GM18870 (cell line): ENCODE measurements at regions not wholly inside any gene's neighbourhood (a gene's known extent, or its start where the extent isn't known, plus 50 kb on each side); places are given as distances from the start of the nearest gene placed in this dataset.

ENCODE experiments used
- ATAC-seq: cut with Tn5 transposase; IDR thresholded peaks from one replicate; pipeline ENCODE4 v1.9.1; 2021; ENCODE audit warnings: moderate library complexity; ENCODE audit not compliant: unreplicated experiment

GRCh38 chr6:144796070-144796469 lies 510.9 kb downstream of the UTRN start:
- no peak for ATAC-seq

DNA sequence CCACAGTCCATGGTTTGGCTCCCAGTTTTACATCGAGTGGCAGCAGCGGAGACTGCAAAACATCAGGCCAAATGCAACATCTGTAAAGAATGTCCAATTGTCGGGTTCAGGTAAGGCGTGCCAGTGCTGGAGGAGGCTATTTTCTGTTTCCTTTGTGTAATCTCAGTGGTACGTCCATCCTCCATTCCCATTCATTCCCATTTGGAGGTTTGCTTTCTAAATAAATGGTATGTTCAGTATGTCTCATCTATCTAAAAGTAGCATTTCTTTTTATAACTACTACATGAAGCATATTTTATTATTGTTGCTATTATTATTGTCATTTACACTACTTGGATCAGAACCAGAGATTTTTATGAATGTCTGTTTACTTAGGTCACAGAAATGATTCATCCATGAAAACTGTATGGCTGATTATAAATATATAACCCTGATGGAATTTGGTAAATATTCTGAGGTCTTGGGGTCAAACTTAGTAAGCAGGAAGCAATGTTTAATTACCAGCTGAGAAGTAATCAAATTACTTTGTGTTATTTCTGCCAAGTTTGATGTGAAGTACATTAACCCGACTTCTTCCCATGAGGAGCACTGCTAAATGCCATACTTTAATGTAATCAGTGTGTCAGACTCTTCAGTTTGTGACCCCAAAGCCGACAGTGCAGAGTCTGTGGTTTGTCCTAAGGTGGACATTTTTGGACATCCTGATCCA lies 512.9 kb downstream of the UTRN start:
- no peak for ATAC-seq

DNA sequence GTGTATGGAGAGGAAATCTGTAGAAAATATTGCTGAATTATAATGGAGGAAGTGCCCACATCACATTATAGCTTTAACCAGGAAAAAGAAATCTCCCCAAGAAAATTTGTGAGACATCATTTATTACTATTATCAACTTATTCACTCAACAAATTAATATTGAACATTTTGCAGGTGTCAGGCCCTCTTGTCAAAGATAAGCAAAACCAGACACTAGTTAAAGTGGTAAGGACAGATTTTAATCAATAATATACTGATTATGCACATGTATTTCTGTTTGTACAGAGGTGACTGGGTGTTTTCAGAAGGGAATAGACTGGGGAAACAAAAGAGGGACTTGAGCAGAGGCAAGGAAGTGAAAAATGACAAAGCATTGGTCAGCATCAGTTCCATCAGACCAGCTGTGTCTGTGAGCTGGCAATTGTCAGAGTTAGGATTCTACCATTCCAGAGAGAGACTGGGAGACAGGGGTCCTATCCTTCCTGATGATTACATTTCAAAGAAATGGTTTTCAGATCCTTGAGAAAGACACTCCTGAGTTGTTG lies 519.2 kb downstream of the UTRN start:
- no peak for ATAC-seq

DNA sequence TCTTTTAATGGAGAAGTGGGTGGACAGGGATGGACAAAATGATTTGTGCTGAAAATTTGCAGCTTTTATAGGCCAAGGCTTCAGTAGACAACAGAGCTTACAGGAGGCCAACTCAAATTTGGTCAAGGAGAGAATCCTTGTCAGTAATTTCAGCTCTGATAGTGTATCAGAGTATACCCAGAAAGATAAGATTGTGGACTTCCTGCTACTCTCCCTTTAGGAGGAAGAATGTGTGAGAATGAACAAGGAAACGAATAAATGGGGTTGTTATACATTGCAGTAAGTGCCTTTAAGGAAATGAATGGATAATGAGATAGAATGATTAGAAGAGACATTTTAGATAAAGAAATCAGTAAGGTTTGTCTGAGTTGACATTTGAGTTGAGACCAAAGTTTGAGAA lies 519.9 kb downstream of the UTRN start:
- no peak for ATAC-seq

DNA sequence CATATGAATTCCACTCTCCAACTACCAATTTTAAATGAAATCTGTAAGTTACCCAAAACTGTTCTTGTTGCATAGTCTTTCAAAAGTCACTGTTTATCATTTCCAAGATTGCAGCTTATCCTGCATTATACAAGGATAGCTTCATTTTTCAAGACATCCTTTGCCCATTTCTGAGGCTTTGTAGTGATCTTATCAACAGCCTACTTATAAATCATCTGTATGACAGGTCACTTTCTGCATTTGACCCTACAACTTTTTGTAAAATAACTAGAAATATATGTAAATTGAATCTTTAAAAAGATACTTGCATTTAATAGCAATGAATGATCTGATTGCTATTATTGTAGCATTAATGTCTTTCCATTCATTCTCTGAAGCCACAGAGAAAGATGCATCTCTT lies 521.1 kb downstream of the UTRN start:
- ATAC-seq: no peak

- ATAC-seq: no peak
These were observed 524.0 kb downstream of the UTRN start for GRCh38 chr6:144809120-144809519.

- ATAC-seq: no peak
These were observed 524.8 kb downstream of the UTRN start for GRCh38 chr6:144809969-144810368.

DNA sequence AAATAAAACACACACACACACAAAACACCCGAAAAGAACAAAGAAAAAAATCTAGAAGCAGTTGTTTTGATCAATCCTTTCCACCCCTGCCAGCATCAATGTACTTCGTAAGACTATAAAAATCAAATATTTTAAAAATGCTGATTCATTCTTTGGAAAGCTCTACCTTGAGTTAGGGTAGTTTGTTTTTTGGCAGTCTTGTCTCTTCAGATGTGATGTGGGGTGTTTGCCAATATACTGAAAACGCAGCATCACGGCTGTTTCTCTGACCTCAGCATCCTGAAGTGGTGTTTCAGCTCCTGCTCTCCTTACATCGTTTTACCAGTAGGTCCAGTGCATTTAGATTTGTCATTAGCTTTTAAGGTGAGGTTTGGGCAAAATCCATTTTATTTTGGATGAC lies 526.0 kb downstream of the UTRN start:
- ATAC-seq: no peak

DNA sequence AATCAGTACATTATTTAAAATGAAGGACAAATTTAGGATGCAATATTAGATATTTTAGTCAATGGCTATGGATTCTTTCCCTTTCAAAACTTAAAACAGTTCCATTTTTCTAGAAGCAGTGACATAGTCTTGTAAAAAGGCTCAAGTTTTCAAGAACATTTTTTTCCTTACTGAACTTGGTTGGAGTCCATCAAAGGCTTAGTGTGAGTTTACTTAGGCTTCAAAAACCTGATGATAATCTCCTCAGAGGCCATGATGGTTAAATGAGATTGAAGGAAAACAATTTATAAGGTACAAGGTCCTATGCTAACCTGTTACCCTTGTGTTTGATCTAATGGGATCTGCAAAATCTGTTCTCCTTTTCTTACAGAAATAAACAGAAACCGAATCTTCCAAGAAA lies 531.8 kb downstream of the UTRN start:
- no peak for ATAC-seq

GRCh38 chr6:144820270-144820669 lies 535.1 kb downstream of the UTRN start:
- no peak for ATAC-seq

DNA sequence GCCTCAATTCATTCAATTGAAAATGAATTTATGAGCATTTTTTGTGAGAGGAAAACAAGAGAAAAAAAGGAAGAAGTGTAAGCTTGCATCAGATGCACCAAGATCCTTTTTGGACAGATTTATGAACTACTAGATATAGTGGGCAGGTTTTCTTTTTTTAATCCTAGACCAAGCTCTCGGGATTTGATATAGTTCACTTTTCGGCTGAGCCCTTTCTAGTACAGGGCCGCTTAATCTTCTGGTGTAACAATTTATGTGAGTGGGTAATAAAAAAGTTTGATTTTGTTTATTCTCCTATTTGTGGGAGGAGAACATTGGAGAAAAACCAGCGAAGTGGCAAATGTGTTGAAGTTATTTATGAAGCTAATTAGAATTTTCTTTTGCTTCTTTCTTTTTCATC lies 538.0 kb downstream of the UTRN start:
- no peak for ATAC-seq

GRCh38 chr6:144824018-144824417 lies 538.9 kb downstream of the UTRN start:
- ATAC-seq: no peak

GRCh38 chr6:144834426-144835038 lies 549.4 kb downstream of the UTRN start:
- no peak for ATAC-seq

DNA sequence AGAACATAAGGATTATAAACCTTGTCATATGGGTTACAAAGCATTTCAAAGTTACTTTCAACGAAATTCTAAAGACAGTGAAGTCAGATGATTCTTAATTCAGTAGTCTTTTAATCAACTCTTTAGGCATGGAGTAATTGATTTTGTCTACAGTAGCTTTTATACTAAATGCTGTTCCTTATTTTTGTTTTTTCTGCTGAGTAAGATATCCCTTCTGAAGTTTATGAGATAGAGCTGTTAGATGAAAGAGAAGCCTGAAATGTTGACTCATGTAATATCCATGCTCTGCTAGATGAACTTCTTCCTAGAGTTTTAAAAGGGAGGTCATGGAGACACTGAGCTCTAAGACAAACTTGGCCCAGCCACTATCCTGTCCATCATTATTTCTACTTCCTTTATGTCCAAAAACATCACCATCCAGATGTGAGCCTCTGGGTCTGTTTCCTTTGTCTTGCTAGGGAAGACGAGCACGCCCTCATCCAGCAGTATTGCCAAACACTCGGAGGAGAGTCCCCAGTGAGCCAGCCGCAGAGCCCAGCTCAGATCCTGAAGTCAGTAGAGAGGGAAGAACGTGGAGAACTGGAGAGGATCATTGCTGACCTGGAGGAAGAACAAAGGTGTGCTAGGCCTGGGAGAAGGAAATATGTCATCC lies 550.3 kb downstream of the UTRN start:
- no peak for ATAC-seq

- ATAC-seq: no peak
These were observed 555.5 kb downstream of the UTRN start for GRCh38 chr6:144840619-144841018.

- ATAC-seq: no peak
These were observed 558.6 kb downstream of the UTRN start for GRCh38 chr6:144843701-144844100.

DNA sequence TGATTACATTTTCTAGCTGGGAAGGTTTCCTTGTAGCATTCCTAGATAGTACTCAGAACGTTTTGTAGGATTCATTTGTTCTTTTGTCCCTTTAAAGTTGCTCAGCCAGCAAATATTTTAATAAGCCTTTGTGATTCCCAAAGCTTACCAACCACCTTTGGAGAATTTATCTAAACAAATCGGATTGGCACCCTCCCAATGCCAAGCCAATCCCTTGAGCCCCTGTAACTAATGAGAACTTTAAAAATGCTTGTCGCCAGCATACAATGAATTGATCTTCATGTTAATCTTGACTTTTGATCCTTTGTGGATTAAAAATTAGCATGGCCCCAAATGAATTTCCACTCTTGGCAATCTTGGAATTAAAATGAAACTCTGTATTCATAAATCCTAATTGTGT lies 559.5 kb downstream of the UTRN start:
- no peak for ATAC-seq

GRCh38 chr6:144845186-144845585 lies 560.1 kb downstream of the UTRN start:
- ATAC-seq: no peak

- ATAC-seq: no peak
These were observed 562.8 kb downstream of the UTRN start for GRCh38 chr6:144847916-144848315.

DNA sequence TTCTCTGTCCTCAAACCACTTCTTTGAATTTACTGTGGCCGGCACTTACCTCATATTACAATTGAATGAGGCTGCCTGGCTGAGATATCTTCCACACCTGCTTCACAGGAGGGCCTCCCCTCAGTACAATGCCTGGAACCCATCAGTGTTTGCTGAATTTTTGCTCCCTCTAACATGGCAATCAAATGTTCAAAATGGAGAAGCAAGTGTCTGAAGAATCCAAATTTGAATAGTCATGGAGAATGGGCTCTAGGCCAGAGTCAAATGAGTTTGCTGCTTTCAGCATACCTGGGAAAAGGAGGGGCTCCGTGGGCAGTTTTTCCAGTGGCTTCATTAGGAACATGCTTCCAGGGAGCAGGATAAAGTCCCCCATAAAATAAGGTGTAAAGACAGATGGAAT lies 564.8 kb downstream of the UTRN start:
- no peak for ATAC-seq

DNA sequence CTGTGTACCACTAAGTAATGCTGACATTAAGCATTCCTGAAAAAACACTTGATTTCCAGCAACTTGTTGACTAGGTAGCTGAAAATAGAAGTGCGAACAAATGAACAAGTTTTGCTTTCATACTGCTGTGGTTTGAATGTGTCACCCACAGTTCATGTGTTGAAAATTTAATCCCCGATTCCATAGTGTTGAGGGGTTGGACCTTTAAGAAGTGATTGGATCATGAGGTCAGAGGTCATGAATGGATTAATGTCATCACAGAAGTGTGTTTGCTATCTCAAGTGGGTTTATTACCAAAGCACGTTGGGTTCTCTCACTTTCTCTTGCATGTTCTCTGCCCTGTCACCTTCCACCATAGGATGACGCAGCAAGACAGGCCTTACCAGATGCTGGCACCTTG lies 568.5 kb downstream of the UTRN start:
- ATAC-seq: no peak

- ATAC-seq: no peak
These were observed 569.5 kb downstream of the UTRN start for GRCh38 chr6:144854654-144855053.
